ENCODE measurements at regions not wholly inside any gene's neighbourhood (a gene's known extent, or its start where the extent isn't known, plus 50 kb on each side); places are given as distances from the start of the nearest gene placed in this dataset.

DNA sequence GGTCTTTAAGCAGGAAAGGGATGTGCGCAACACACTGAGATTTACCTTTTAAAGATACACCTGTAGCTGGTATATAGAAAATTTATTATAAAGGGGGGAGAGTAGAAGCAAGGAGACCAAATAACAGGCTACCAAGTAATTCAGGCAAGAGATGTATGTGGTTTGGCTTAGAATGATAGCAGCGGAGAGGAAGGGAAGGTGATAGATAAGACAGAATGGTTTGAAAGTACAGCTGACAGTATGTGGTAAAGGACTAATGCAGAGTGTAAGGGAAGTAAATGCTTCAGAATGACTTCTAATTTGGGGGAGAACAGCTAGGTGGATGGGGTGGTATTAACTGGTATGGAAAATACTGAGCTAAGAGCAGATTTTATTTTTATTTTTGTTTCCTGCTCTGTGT lies 308.9 kb downstream of the ANTXR2 start:
- intact Hi-C loops (cut with DNase I), result no loop called here
- Histone ChIP-seq H3K4me1 (no peaks in the 10 kb centered on the region), H3K36me3 (no peaks in the 10 kb centered on the region), H3K27ac (no peak overlapping the region), H3K27me3 (no peaks in the 10 kb centered on the region), H3K4me3 (no peak overlapping the region), H3K9me3 (no peaks in the 10 kb centered on the region)
- no peak for DNase-seq (ENCODE audit: extremely low spot score in 2 of 2)
- TF ChIP-seq, protein P1, sequence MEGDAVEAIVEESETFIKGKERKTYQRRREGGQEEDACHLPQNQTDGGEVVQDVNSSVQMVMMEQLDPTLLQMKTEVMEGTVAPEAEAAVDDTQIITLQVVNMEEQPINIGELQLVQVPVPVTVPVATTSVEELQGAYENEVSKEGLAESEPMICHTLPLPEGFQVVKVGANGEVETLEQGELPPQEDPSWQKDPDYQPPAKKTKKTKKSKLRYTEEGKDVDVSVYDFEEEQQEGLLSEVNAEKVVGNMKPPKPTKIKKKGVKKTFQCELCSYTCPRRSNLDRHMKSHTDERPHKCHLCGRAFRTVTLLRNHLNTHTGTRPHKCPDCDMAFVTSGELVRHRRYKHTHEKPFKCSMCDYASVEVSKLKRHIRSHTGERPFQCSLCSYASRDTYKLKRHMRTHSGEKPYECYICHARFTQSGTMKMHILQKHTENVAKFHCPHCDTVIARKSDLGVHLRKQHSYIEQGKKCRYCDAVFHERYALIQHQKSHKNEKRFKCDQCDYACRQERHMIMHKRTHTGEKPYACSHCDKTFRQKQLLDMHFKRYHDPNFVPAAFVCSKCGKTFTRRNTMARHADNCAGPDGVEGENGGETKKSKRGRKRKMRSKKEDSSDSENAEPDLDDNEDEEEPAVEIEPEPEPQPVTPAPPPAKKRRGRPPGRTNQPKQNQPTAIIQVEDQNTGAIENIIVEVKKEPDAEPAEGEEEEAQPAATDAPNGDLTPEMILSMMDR (IDR thresholded peaks at IDR 0.05), result no peak
- TF ChIP-seq POLR2A (IDR thresholded peaks at IDR 0.05), result no peak
- no peak for TF ChIP-seq POLR2AphosphoS5 (IDR thresholded peaks at IDR 0.05; ENCODE audit: insufficient read depth in 1 of 2, low read depth in 1 of 2)

DNA sequence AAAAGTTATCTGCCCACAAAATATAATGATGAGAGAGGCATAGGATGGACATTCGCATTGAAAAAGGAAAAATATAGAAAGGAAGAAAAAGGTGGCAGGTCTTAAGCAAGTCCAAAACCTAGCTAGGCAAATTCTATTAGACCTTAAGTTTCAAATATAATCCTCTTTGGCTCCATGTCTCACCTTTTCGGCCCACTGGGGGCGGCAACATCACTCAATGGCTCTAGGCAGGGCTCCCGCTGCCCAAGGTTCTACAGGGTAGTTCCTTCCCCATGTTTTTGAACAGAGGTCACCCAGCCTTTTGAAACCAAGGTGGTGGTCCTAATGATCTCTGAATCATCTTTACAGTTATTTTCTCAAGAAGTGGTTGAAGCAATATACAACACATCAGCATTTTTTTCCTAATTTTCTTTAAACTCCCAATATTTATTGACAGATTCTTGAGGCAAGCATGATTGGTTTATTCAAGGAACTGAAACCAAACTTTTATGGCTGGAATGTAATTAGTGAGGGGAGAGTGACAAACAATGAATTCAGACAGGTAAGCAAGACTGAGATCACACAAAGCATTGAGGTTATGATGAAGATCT lies 309.4 kb downstream of the ANTXR2 start:
- TF ChIP-seq, protein P1 (IDR thresholded peaks at IDR 0.05), result no peak
- TF ChIP-seq POLR2A (IDR thresholded peaks at IDR 0.05), result no peak
- TF ChIP-seq POLR2AphosphoS5 (IDR thresholded peaks at IDR 0.05; ENCODE audit: insufficient read depth in 1 of 2, low read depth in 1 of 2), result no peak
- Histone ChIP-seq H3K4me3 (no peak overlapping the region), H3K27ac (no peak overlapping the region), H3K27me3 (no peaks in the 10 kb centered on the region), H3K36me3 (no peaks in the 10 kb centered on the region), H3K9me3 (no peaks in the 10 kb centered on the region), H3K4me1 (no peaks in the 10 kb centered on the region)
- DNase-seq (ENCODE audit: extremely low spot score in 2 of 2), result no peak
- intact Hi-C loops (cut with DNase I), result no loop called here

DNA sequence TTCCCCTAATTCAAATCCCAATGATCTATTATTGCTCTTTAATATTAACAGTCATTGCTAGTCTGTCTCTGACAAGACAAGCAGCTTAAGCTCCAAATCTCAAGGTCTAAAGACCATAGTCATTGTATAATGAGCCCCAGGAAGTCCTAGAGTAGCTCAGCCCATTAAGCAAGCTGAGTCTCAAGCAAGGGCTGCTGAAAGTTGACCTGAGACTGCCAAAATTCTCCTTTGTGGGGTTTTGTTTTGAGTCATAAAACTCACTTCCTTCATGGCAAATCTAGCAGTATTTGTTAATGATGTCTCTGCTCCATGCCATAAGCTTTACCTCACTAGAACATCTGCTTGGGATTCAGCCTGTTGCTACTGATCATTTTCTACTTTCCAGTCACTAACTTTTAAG lies 313.2 kb downstream of the ANTXR2 start:
- Histone ChIP-seq H3K9me3 (no peaks in the 10 kb centered on the region), H3K4me1 (no peaks in the 10 kb centered on the region), H3K4me3 (no peak overlapping the region), H3K27ac (no peak overlapping the region), H3K36me3 (no peaks in the 10 kb centered on the region), H3K27me3 (no peaks in the 10 kb centered on the region)
- DNase-seq (ENCODE audit: extremely low spot score in 2 of 2), result no peak
- TF ChIP-seq, protein P1 (IDR thresholded peaks at IDR 0.05), result no peak
- TF ChIP-seq POLR2AphosphoS5 (IDR thresholded peaks at IDR 0.05; ENCODE audit: insufficient read depth in 1 of 2, low read depth in 1 of 2), result no peak
- no peak for TF ChIP-seq POLR2A (IDR thresholded peaks at IDR 0.05)
- intact Hi-C loops (cut with DNase I), result no loop called here

DNA sequence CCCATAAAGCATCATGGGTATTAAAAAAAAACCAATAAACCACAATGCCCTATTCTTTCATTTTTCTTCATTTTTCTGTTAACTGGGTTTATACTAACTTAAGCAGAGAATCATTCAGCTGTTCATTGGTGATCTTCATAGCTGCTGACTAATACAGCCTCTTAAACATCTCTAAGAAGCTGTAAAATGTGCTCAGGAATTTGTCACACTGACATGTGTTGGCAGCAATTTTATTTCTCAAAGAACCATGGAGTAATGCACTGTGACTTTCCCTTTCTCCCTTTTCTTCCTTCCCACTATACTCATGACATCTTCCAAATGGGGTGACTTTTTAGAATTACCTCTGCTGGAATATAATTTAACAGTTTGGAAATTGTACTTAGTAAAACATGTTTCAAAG lies 315.4 kb downstream of the ANTXR2 start:
- H3K4me1 ChIP-seq, result no peaks in the 10 kb centered on the region
- H3K9me3 ChIP-seq, result no peaks in the 10 kb centered on the region
- DNase-seq (ENCODE audit: extremely low spot score in 2 of 2), result no peak
- no peak overlapping the region for H3K27ac ChIP-seq
- intact Hi-C loops (cut with DNase I), result no loop called here
- no peaks in the 10 kb centered on the region for H3K27me3 ChIP-seq
- H3K36me3 ChIP-seq, result no peaks in the 10 kb centered on the region
- H3K4me3 ChIP-seq, result no peak overlapping the region
- TF ChIP-seq, protein P1 (IDR thresholded peaks at IDR 0.05), result no peak
- TF ChIP-seq POLR2AphosphoS5 (IDR thresholded peaks at IDR 0.05; ENCODE audit: insufficient read depth in 1 of 2, low read depth in 1 of 2) (no peak), POLR2A (IDR thresholded peaks at IDR 0.05) (no peak)

DNA sequence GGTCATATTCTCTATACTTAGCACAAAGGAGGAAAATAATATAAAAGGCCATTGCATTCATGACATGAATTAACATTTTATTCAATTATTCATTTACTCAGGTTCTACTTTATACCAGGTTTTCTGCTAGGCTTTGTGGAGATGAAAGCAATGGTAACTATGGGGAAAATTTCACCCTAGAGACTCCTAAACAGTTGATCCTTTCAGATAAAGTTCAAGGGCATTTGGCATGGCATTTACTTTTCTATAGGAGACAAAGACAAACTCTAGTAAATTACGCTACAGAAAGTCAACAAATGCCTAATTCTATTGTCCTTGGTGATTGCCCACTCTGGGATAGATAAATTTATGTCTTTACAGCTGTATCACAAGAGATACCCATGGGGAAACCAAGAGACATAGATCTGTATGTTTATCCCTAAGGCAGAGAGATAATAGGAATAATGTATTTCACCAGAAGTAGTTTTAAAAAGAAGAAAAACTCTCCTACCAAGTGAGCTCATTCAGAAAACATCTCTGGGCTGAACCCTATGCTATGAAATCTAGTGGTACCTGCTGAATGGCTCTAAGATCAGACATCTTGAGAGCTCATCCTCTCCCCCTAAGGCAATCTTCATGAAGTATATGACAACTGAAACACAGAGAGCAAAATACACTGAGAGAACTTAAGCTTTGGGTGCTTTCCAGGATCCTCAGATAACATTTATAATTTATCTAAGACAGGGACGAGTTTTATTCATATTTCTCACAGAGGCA lies 316.7 kb downstream of the ANTXR2 start:
- Histone ChIP-seq H3K4me1 (no peaks in the 10 kb centered on the region), H3K27me3 (no peaks in the 10 kb centered on the region), H3K27ac (no peak overlapping the region), H3K9me3 (no peaks in the 10 kb centered on the region), H3K4me3 (no peak overlapping the region), H3K36me3 (no peaks in the 10 kb centered on the region)
- no peak for DNase-seq (ENCODE audit: extremely low spot score in 2 of 2)
- intact Hi-C loops (cut with DNase I), result no loop called here
- no peak for TF ChIP-seq POLR2A (IDR thresholded peaks at IDR 0.05)
- TF ChIP-seq POLR2AphosphoS5 (IDR thresholded peaks at IDR 0.05; ENCODE audit: insufficient read depth in 1 of 2, low read depth in 1 of 2), result no peak
- TF ChIP-seq, protein P1 (IDR thresholded peaks at IDR 0.05), result no peak
